K562 (cell line): ENCODE measurements at regions not wholly inside any gene's neighbourhood (a gene's known extent, or its start where the extent isn't known, plus 50 kb on each side); places are given as distances from the start of the nearest gene placed in this dataset.

Experiments
- ATAC-seq: fragments of 200-7000 bp; cut with Tn5 transposase; 3 replicates; pipeline ENCODE4 v1.9.1; 2020; ENCODE audit warnings: moderate library complexity
- BruUV-seq: library from RNA; stranded (reverse); fragments of 400-500 nt; replicated peaks from 2 replicates; lab custom pipeline; 2021; lab: Mats Ljungman, UMichigan
- CTCF ChIA-PET: fragments of 300-600 bp; formaldehyde crosslinking; extraction: SDS; loops from one replicate; lab custom pipeline; 2021; ENCODE audit warnings: low intra/inter-chr PET ratio; lab: Yijun Ruan, JAX
- POLR2A ChIA-PET: fragments of 300-600, 350-650 bp; sonication (Branson Sonifier 250); formaldehyde crosslinking; extraction: SDS; loops from one replicate; lab custom pipeline; 2021; ENCODE audit warnings: antibody characterized with exemption, inconsistent platforms; lab: Yijun Ruan, JAX
- DNase-seq, 4 experiments: peaks; one replicate each; pipeline versions ENCODE4 v3.0.0 to v3.0.0-alpha.2; 2011 to 2018; ENCODE audit warnings: low spot score in 3 of 4, mixed read lengths in 3 of 4; ENCODE audit errors: extremely low read depth in 1 of 4
- FAIRE-seq: peaks from 2 replicates; lab custom pipeline; 2011; peaks lifted over from hg19 to GRCh38; lab: Jason Lieb, UNC
- H2AFZ ChIP-seq: 2 replicates; pipeline ENCODE4 v1.6.0; 2011; ENCODE audit warnings: low read depth, low read length, control low read depth, inconsistent platforms
- H3K27ac ChIP-seq: fragments of 200-600 bp; 3 replicates; pipeline ENCODE4 v1.8.0; 2011; ENCODE audit warnings: low read depth, mild to moderate bottlenecking, control low read depth, inconsistent platforms, low read length, moderate library complexity, mixed read lengths; ENCODE audit errors: extremely low read depth
- H3K27me3 ChIP-seq, 2 experiments: fragments of 300-600 bp in 1 of 2; 2 replicates in 1 of 2; 3 replicates in 1 of 2; pipeline versions ENCODE4 v1.6.0 to v1.8.0; 2011; ENCODE audit warnings: inconsistent platforms in 2 of 2, low read length in 2 of 2, mild to moderate bottlenecking in 1 of 2, mixed read lengths in 1 of 2, moderate library complexity in 1 of 2; ENCODE audit not compliant: control insufficient read depth in 2 of 2, insufficient read depth in 2 of 2
- H3K36me3 ChIP-seq: fragments of 300-600 bp; 3 replicates; pipeline ENCODE4 v1.8.0; 2011; ENCODE audit warnings: mild to moderate bottlenecking, low read length, inconsistent platforms; ENCODE audit not compliant: control insufficient read depth, insufficient read depth
- H3K4me1 ChIP-seq, 2 experiments: fragments of 200-600 bp in 1 of 2; replicated peaks in 1 of 2; 2 replicates in 1 of 2; 3 replicates in 1 of 2; pipeline versions ENCODE4 v1.5.1 to v1.8.0; 2011; ENCODE audit warnings: inconsistent platforms in 2 of 2, low read length in 2 of 2, mild to moderate bottlenecking in 1 of 2, mixed read lengths in 1 of 2, moderate library complexity in 1 of 2; ENCODE audit not compliant: control insufficient read depth in 2 of 2, insufficient read depth in 2 of 2
- H3K4me2 ChIP-seq: 2 replicates; pipeline ENCODE4 v1.6.1; 2011; ENCODE audit warnings: low read length, control low read depth, inconsistent platforms, mixed read lengths; ENCODE audit not compliant: insufficient read depth
- H3K4me3 ChIP-seq: fragments of 200-600 bp; sonication (generic), shearing (Covaris generic); 2 replicates; pipeline ENCODE4 v1.5.1; 2016; ENCODE audit warnings: control low read depth, inconsistent platforms
- H3K79me2 ChIP-seq: fragments of 200-600 bp; 3 replicates; pipeline ENCODE4 v1.8.0; 2011; ENCODE audit warnings: low read length, inconsistent platforms; ENCODE audit not compliant: control insufficient read depth, insufficient read depth
- H3K9ac ChIP-seq, 2 experiments: 2 replicates each; pipeline versions ENCODE4 v1.6.0 to v1.6.1; 2011; ENCODE audit warnings: low read depth in 2 of 2, low read length in 2 of 2, control low read depth in 1 of 2, inconsistent platforms in 1 of 2, mild to moderate bottlenecking in 1 of 2, mixed read lengths in 1 of 2; ENCODE audit not compliant: insufficient read depth in 1 of 2
- H3K9me1 ChIP-seq: one replicate; pipeline ENCODE4 v1.6.0; 2011; ENCODE audit warnings: inconsistent platforms, mild to moderate bottlenecking, low read length, moderate library complexity; ENCODE audit not compliant: control insufficient read depth, insufficient read depth
- H3K9me3 ChIP-seq: replicated peaks from 2 replicates; pipeline ENCODE4 v1.5.1; 2011; ENCODE audit warnings: low read depth, low read length, inconsistent platforms; ENCODE audit not compliant: control insufficient read depth, insufficient read depth
- H4K20me1 ChIP-seq: replicated peaks from 2 replicates; pipeline ENCODE4 v1.6.1; 2011; ENCODE audit warnings: low read length, inconsistent platforms, mixed read lengths; ENCODE audit not compliant: control insufficient read depth, insufficient read depth
- ARID3A ChIP-seq: IDR thresholded peaks from 2 replicates; pipeline ENCODE4 v1.6.1; 2012; ENCODE audit warnings: low read depth, low read length, improper control_type of control experiment, borderline replicate concordance
- BHLHE40 ChIP-seq: IDR thresholded peaks from 2 replicates; pipeline ENCODE4 v1.6.1; 2011; ENCODE audit warnings: low read length, improper control_type of control experiment
- CCAR2 ChIP-seq: fragments of 200-400 bp; formaldehyde crosslinking; IDR thresholded peaks from 2 replicates; pipeline ENCODE4 v1.6.1; 2017; ENCODE audit warnings: mild to moderate bottlenecking, low read depth, low read length
- CEBPG ChIP-seq, 3 experiments: fragments of 200-800 bp in 1 of 3; sonication (Bioruptor generic) in 1 of 3; sonication (generic) in 1 of 3; formaldehyde crosslinking in 1 of 3; IDR thresholded peaks in 2 of 3; conservative IDR thresholded peaks in 1 of 3; 2 replicates each; pipeline versions ENCODE4 v1.6.1 to v1.8.0; 2016 to 2022; ENCODE audit warnings: missing compliant biosample characterization in 2 of 3, missing genetic modification characterization in 2 of 3, mild to moderate bottlenecking in 1 of 3, missing genetic modification reagents in 1 of 3
- ERF ChIP-seq: fragments of 450-650 bp; formaldehyde crosslinking; IDR thresholded peaks from 2 replicates; pipeline ENCODE4 v1.4.0; 2020; ENCODE audit warnings: mild to moderate bottlenecking, mixed read lengths
- ETV6 ChIP-seq, 3 experiments: fragments of 150-350 bp in 1 of 3; sonication (generic) in 1 of 3; formaldehyde crosslinking in 1 of 3; IDR thresholded peaks; 2 replicates each; pipeline versions ENCODE4 v1.6.1 to v1.8.0; 2014 to 2022; ENCODE audit warnings: borderline replicate concordance in 2 of 3, low read depth in 2 of 3, antibody characterized with exemption in 1 of 3, low read length in 1 of 3, mild to moderate bottlenecking in 1 of 3, missing genetic modification reagents in 1 of 3
- L3MBTL2 ChIP-seq: fragments of 450-650 bp; IDR thresholded peaks from 2 replicates; pipeline ENCODE4 v1.6.1; 2016; ENCODE audit warnings: mild to moderate bottlenecking, moderate library complexity
- POLR2B ChIP-seq: fragments of 450-650 bp; IDR thresholded peaks from 2 replicates; pipeline ENCODE4 v1.6.1; 2018; ENCODE audit warnings: low read depth; ENCODE audit not compliant: partially characterized antibody
- PTRF ChIP-seq: fragments of 450-650 bp; IDR thresholded peaks from 2 replicates; pipeline ENCODE4 v1.6.1; 2016; ENCODE audit warnings: mild to moderate bottlenecking, missing genetic modification characterization, missing compliant biosample characterization
- WHSC1 ChIP-seq: IDR thresholded peaks from one replicate; pipeline ENCODE4 v1.6.1; 2012; ENCODE audit warnings: low read length, control low read depth, inconsistent platforms
- XRCC3 ChIP-seq: fragments of 450-650 bp; IDR thresholded peaks from 2 replicates; pipeline ENCODE4 v1.6.1; 2017; ENCODE audit warnings: mild to moderate bottlenecking, moderate library complexity
- ZNF592 ChIP-seq: fragments of 450-650 bp; IDR thresholded peaks from 2 replicates; pipeline ENCODE4 v1.6.1; 2017; ENCODE audit warnings: antibody characterized with exemption, mild to moderate bottlenecking
- WGBS: fragments of 100-300 bp; shearing (Covaris generic); methylation state at CpG from one replicate; pipeline ENCODE4 v1.1.6; 2016; ENCODE audit warnings: low coverage, mixed read lengths; ENCODE audit not compliant: insufficient coverage; ENCODE audit errors: missing lambda C conversion rate; 5-methylcytosine and 5-hydroxymethylcytosine counted together
- in situ Hi-C: fragments of 300-500 bp; cut with MboI; formaldehyde crosslinking; loops from 4 replicates; pipeline ENCODE4 v1.15.0; 2018; ENCODE audit warnings: inconsistent platforms, mixed read lengths
- intact Hi-C: fragments of 100-400 bp; cut with micrococcal nuclease; formaldehyde crosslinking; loops from 2 replicates; pipeline ENCODE4 v1.14.2; 2022
- TF ChIP-seq, protein P1 (sequence below): IDR thresholded peaks from 2 replicates; pipeline ENCODE4 v1.6.1; 2016; ENCODE audit warnings: missing genetic modification characterization, missing compliant biosample characterization
- TF ChIP-seq, protein P2 (sequence below), 2 experiments: fragments of 450-650 bp; IDR thresholded peaks; 2 replicates each; pipeline ENCODE4 v1.6.1; 2016

- Histone ChIP-seq H3K9ac (no peak overlapping the region), H3K79me2 (no peaks in the 10 kb centered on the region), H3K9me3 (no peaks in the 10 kb centered on the region), H3K9me1 (no peaks in the 10 kb centered on the region), H3K4me1 (peaks cover 0 to 4% of the 10 kb centered on the region in 2 experiments; a peak in 1 of 5 replicates), H3K4me2 (no peak overlapping the region), H3K36me3 (no peaks in the 10 kb centered on the region), H3K27me3 (peaks cover 9% of the 10 kb centered on the region in 2 experiments; a peak in 3 of 5 replicates), H3K27ac (no peak overlapping the region), H3K4me3 (no peak overlapping the region), H2AFZ (no peak overlapping the region), H4K20me1 (no peaks in the 10 kb centered on the region)
- no TSS peak for BruUV-seq
- FAIRE-seq (no peak), ATAC-seq (no peak), DNase-seq (no peak)
- intact Hi-C loops (no loop called here), in situ Hi-C loops (no loop called here)
- POLR2A ChIA-PET = no interaction called here
- CTCF ChIA-PET = no interaction called here
- WGBS = 3% methylated on average over 12 of the region's 18 CpGs
- TF ChIP-seq ETV6 (IDR thresholded peaks at IDR 0.05; ENCODE audit: borderline replicate concordance in 1 of 2, low read depth in 2 of 2, low read length in 1 of 2) (no peak), ETV6 (CRISPR knock-in tag; IDR thresholded peaks at IDR 0.05; ENCODE audit: borderline replicate concordance) (no peak), BHLHE40 (no peak), XRCC3 (no peak), ERF (CRISPR knock-in tag) (no peak), PTRF (tag) (no peak), ARID3A (no peak), POLR2B (no peak), CEBPG (CRISPR knock-in tag; IDR thresholded peaks at IDR 0.05) (no peak), CEBPG (tag; conservative IDR thresholded peaks at IDR 0.05 in 1 of 2, IDR thresholded peaks at IDR 0.05 in 1 of 2) (no peak), CCAR2 (no peak), WHSC1 (no peak), L3MBTL2 (no peak), ZNF592 (no peak)
- TF ChIP-seq, protein P1, sequence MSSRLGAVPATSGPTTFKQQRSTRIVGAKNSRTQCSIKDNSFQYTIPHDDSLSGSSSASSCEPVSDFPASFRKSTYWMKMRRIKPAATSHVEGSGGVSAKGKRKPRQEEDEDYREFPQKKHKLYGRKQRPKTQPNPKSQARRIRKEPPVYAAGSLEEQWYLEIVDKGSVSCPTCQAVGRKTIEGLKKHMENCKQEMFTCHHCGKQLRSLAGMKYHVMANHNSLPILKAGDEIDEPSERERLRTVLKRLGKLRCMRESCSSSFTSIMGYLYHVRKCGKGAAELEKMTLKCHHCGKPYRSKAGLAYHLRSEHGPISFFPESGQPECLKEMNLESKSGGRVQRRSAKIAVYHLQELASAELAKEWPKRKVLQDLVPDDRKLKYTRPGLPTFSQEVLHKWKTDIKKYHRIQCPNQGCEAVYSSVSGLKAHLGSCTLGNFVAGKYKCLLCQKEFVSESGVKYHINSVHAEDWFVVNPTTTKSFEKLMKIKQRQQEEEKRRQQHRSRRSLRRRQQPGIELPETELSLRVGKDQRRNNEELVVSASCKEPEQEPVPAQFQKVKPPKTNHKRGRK = no peak
- TF ChIP-seq, protein P2, sequence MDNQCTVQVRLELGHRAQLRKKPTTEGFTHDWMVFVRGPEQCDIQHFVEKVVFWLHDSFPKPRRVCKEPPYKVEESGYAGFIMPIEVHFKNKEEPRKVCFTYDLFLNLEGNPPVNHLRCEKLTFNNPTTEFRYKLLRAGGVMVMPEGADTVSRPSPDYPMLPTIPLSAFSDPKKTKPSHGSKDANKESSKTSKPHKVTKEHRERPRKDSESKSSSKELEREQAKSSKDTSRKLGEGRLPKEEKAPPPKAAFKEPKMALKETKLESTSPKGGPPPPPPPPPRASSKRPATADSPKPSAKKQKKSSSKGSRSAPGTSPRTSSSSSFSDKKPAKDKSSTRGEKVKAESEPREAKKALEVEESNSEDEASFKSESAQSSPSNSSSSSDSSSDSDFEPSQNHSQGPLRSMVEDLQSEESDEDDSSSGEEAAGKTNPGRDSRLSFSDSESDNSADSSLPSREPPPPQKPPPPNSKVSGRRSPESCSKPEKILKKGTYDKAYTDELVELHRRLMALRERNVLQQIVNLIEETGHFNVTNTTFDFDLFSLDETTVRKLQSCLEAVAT (IDR thresholded peaks at IDR 0.05) = no peak
Observed at GRCh38 chr10:1847361-1847760, 110.0 kb upstream of the ADARB2 start.
